NCI-H1694 (cell line): ENCODE measurements at regions not wholly inside any gene's neighbourhood (a gene's known extent, or its start where the extent isn't known, plus 50 kb on each side); places are given as distances from the start of the nearest gene placed in this dataset.
"Not testable (repeated sequence)": the region's sequence is repeated elsewhere in the genome, so short reads cannot be mapped to it uniquely, and the experiment has no call there.

Source experiments
- DNase-seq: peaks from one replicate; lab custom pipeline; 2025; lab: John Stamatoyannopoulos, UW

DNA sequence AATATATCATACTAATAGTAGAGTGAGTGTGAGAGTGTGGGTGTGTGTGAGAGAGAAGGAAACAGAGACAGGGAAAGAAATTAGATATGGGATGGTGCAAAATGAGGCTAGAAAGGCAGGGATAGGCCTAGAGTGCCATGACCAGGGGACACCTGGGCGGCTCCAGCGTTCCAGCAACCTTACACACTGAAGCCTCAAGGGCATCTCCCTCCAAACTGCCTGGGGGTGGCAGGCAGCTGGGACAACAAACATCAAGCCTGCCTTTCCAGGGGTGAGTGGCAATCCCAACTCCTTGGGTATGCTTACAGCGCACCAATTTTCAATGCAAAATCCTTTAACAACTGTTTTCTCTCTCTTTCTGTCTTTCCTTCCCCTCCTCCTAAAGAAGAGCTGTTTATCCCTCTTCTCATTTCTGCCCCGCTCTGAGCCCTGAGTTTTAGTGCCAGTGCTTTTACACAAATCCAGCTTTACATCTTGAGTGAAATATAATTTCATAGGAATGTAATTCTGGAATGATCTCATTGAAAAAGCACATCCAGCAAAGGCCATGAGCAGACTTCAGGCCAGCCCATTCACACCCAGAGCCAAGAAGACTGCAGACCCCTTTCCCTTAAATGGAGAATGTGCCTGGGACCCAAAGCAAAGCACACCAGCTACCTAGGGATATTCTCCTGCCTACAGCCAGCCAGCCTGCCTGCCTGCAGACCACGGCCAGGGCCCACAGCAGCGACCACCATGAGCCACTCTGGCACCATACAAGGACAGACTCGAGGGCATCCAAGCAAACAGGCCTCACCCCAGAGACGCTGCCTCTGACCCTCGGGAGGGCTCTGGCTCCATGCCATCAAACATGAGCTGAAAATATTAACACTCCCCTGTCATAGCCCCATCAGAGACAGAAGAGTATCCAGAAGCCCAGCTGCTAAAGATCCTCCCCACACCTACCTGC, 90.3 kb downstream of the RPL27A start:
- DNase-seq: no peak

- no peak for DNase-seq
Observed at GRCh38 chr11:8773916-8774539, 91.4 kb downstream of the RPL27A start.

- DNase-seq: not testable (repeated sequence)
Observed at GRCh38 chr11:8774916-8775315, 92.3 kb downstream of the RPL27A start.

- no peak for DNase-seq
Observed at GRCh38 chr11:8775332-8775731, 92.7 kb downstream of the RPL27A start.

GRCh38 chr11:8775734-8776133, 93.1 kb downstream of the RPL27A start:
- no peak for DNase-seq

- no peak for DNase-seq
Observed at GRCh38 chr11:8776209-8776608, 93.6 kb downstream of the RPL27A start.

DNA sequence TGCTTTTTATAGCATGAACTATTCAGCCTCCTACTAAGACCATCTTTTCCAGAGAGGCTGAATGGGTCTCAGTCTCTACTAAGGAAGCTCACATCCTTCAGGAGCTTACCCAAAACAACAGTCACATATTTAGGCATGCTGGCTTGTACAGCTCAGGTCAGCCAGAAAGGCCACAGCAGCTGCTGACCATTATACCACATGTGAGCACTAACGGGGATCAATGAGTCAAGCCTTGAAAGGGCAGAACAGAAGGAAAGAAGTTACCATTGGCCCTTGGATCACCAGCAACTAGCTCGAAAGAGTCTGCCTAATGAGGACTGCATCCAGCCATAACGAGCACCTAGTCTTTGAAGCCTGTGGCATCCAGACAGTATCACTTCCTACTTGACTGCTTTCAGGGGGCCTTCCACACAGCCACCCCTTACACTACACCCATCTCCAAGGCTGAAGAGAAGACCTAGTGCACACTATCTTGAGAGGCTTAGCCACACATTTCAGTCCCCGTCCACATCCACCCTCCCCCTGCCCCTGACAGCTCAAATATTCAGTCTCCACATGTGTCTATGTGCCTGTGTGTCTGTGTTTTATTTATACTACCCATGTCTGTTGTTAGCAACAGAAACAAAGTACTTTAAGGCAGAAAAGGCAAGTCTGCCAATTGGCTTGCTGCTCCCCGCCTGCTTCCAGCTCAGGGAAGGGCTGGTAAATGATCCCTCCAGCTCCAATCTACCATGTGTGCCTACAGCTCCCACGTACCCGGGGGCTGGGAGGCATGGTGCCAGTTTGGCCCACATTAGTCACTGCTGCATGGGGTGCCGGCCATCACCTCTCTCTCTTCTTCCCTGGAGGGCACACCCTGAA, 95.5 kb downstream of the RPL27A start:
- DNase-seq: no peak

GRCh38 chr11:8779107-8779506, 96.5 kb downstream of the RPL27A start:
- no peak for DNase-seq

DNA sequence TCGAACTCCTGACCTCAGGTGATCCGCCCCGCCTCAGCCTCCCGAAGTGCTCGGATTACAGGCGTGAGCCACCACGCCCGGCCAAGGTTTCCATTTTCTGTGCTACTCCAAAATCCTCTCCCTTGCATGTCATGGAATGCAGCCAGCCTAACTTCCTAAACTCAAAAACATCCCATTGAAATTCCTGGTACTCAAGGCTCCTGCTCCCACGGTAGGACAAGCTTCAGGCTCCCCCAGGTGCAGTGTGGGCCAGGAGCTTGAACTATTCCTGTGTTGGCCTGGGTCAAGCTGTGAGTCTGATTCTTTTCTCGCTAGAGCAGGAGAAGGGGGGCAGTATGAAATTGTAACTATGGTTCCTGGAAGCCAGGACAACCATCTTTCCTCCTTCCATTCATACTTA, 97.1 kb downstream of the RPL27A start:
- DNase-seq: no peak

DNA sequence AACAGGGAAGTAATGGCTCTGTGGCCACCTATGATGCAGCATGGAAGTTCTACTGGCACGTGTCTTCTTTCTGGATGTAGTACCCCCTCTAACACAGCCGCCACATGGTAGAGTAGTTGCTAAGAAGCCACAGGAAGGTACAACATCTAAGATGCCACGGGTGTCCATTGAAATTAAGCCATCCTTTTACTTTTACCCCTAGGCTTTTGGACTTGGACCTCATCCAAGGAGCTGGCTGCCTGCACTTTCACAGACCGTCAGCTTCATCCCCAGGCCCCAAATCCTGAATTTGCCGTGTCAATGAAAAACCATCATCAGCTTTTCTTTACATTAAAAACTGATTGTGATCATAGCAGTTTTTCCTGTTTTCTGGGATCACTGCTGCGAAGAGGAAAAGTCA, 102.4 kb downstream of the RPL27A start:
- DNase-seq: no peak

DNA sequence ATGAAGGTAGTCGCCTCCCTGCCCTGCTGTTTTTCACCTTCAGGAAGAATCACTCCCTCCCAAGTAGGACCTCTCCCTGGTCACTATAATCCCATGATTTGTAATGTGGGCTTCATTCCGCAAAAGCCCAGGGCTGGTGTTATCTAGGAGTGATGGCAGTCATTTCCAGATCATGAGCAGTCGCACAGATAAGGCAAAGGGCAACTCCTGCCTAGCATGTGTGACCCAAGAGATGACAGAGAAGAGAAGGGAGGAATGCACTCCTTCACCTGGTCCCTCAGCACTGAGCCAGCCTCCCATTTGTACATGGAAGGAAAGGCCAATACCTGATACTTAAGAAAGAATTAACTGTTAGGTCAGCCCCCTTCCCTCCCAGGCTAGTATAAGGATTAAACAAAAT, 102.9 kb downstream of the RPL27A start:
- no peak for DNase-seq

GRCh38 chr11:8785998-8786397, 103.4 kb downstream of the RPL27A start:
- no peak for DNase-seq

GRCh38 chr11:8786933-8787332, 104.3 kb downstream of the RPL27A start:
- DNase-seq: no peak

GRCh38 chr11:8787372-8787771, 104.8 kb downstream of the RPL27A start:
- DNase-seq: no peak

DNA sequence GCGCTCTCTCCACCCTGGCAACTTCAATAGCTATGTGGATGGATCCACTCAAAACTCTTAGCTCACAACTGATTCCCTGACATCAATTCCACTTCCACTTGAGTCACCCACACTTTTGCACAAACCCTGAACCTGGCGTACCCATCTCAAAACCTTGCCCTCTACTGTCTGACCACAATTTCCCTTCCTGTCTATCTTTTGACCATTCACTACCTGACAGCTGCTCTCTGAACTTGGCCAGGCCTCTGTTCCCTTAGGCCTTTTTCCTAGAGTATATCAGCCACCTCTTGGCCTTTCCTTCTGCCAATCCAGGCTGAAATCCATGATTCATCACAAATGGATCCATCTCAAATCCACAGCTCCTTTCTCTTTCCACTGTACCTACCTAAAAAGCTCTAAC, 106.0 kb downstream of the RPL27A start:
- no peak for DNase-seq

DNA sequence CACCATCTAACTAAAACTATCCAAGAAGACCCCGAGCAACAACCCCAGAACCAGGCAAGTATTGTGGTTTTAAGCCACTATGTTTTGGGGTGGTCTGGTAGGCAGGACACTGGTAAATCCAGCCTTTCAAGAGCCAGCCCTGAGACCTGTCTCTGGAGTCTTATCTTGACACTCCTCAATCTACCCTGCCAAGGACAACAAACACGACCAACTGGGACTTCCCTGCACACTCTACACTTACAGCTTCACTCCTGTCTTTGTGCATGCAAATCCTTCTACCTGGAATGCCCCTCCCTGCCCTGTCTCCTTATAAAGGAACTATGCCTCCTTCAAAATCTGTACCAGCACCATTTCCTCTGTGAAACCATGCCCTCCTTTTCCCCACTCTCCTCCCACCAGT, 107.3 kb downstream of the RPL27A start:
- DNase-seq: no peak

- no peak for DNase-seq
Observed at GRCh38 chr11:8790968-8791367, 108.4 kb downstream of the RPL27A start.

- DNase-seq: no peak
Observed at GRCh38 chr11:8792710-8793109, 110.1 kb downstream of the RPL27A start.

- DNase-seq: no peak
Observed at GRCh38 chr11:8793114-8793777, 110.7 kb downstream of the RPL27A start.

DNA sequence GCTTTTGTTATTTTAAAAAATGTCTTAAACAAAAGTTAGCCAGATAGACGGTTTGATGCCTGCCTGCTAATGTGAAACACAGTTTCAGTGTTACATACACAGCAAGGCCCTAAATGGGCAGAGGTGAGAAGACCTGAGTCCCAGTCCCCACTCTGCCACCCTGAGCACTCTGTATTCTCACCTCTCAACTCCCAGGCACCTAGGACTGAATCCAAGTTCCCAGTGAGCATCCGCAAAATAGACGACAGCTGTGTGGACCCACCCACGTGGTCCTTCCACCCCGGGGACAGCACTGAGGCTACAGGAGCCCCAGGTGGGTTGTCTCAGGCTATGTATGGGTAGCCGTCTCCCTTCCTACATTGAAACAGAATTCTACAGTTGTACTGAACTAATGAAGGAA, 111.5 kb downstream of the RPL27A start:
- DNase-seq: no peak

- DNase-seq: no peak
Observed at GRCh38 chr11:8794677-8795103, 112.1 kb downstream of the RPL27A start.

- DNase-seq: no peak
Observed at GRCh38 chr11:8796941-8797340, 114.0 kb upstream of the AKIP1 start.
